DND-41 (cell line): ENCODE measurements at regions not wholly inside any gene's neighbourhood (a gene's known extent, or its start where the extent isn't known, plus 50 kb on each side); places are given as distances from the start of the nearest gene placed in this dataset.

Experiments
- ATAC-seq: fragments of 200-7000 bp; cut with Tn5 transposase; 3 replicates; pipeline ENCODE4 v1.9.1; 2021; ENCODE audit warnings: low read depth; ENCODE audit not compliant: insufficient read depth
- DNase-seq: peaks from one replicate; pipeline ENCODE4 v3.0.0-alpha.2; 2020
- H2AFZ ChIP-seq: 2 replicates; pipeline ENCODE4 v1.6.0; 2012; ENCODE audit warnings: low read depth, low read length
- H3K27ac ChIP-seq: 2 replicates; pipeline ENCODE4 v1.5.1; 2012; ENCODE audit warnings: low read length, inconsistent platforms
- H3K27me3 ChIP-seq: fragments of 200-600 bp; sonication (generic); 2 replicates; pipeline ENCODE4 v1.6.0; 2012; ENCODE audit warnings: low read length, mild to moderate bottlenecking, inconsistent platforms; ENCODE audit not compliant: insufficient read depth, poor library complexity
- H3K36me3 ChIP-seq: 2 replicates; pipeline ENCODE4 v1.5.1; 2012; ENCODE audit warnings: low read length, inconsistent platforms; ENCODE audit not compliant: insufficient read depth
- H3K4me1 ChIP-seq: 2 replicates; pipeline ENCODE4 v1.5.1; 2012; ENCODE audit warnings: mild to moderate bottlenecking, low read length; ENCODE audit not compliant: insufficient read depth
- H3K4me2 ChIP-seq: 2 replicates; pipeline ENCODE4 v1.6.0; 2012; ENCODE audit warnings: mild to moderate bottlenecking, moderate library complexity, low read length, inconsistent platforms; ENCODE audit not compliant: insufficient read depth
- H3K4me3 ChIP-seq, 2 experiments: fragments of 200-600 bp in 1 of 2; shearing (Covaris generic) in 1 of 2; 2 replicates each; pipeline ENCODE4 v1.5.1; 2012 to 2016; ENCODE audit warnings: inconsistent platforms in 2 of 2, low read length in 2 of 2, mild to moderate bottlenecking in 2 of 2, low read depth in 1 of 2, moderate library complexity in 1 of 2
- H3K79me2 ChIP-seq: 2 replicates; pipeline ENCODE4 v1.6.0; 2012; ENCODE audit warnings: low read length, inconsistent platforms; ENCODE audit not compliant: insufficient read depth
- H3K9ac ChIP-seq: 2 replicates; pipeline ENCODE4 v1.6.0; 2012; ENCODE audit warnings: low read depth, mild to moderate bottlenecking, inconsistent platforms, low read length, moderate library complexity
- H3K9me3 ChIP-seq: 2 replicates; pipeline ENCODE4 v1.5.1; 2012; ENCODE audit warnings: low read length, moderate library complexity, mild to moderate bottlenecking, inconsistent platforms; ENCODE audit not compliant: insufficient read depth, severe bottlenecking
- H4K20me1 ChIP-seq: 2 replicates; pipeline ENCODE4 v1.6.0; 2012; ENCODE audit warnings: low read length; ENCODE audit not compliant: insufficient read depth
- CTCF ChIP-seq: IDR thresholded peaks from 2 replicates; pipeline ENCODE4 v1.5.1; 2012; ENCODE audit warnings: borderline replicate concordance, low read length, moderate library complexity, mild to moderate bottlenecking; ENCODE audit not compliant: poor library complexity, severe bottlenecking; ENCODE audit errors: extremely low read depth
- EZH2 ChIP-seq: IDR thresholded peaks from 3 replicates; pipeline ENCODE4 v1.6.1; 2012; ENCODE audit warnings: borderline replicate concordance, low read depth, mild to moderate bottlenecking, moderate library complexity, low read length, inconsistent platforms; ENCODE audit not compliant: severe bottlenecking

DNA sequence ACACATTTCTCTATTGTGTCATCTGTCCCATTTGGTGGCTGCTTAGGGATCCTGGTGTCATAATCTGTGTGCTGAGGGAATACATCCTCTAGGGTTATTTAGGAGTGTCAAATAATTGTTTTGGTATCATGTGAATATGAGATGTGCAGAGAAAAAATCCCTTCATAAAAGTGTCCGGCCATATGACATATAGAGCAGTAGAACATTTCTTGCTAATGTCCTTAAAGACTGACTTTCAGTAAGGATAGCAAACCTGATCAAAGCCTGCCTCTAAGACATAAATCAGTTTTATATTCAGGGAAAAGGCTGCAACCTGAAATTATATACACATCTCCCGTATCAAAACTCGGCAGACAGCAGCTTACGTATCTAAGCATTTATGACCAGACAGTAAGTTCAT lies 211.6 kb downstream of the ADAM29 start:
- no peak for TF ChIP-seq CTCF
- TF ChIP-seq EZH2: no peak
- no peak for ATAC-seq
- H3K9me3 ChIP-seq: no peaks in the 10 kb centered on the region

GRCh38 chr4:175139205-175139604 lies 221.0 kb downstream of the ADAM29 start:
- H3K79me2 ChIP-seq: no peaks in the 10 kb centered on the region
- no peak overlapping the region for H3K9ac ChIP-seq
- no peak for ATAC-seq
- H3K4me2 ChIP-seq: no peak overlapping the region
- no peak overlapping the region for H3K27ac ChIP-seq
- no peaks in the 10 kb centered on the region for H4K20me1 ChIP-seq
- DNase-seq: no peak
- no peaks in the 10 kb centered on the region for H3K9me3 ChIP-seq
- no peak overlapping the region for H2AFZ ChIP-seq
- no peak overlapping the region for H3K4me3 ChIP-seq
- no peak for TF ChIP-seq CTCF
- TF ChIP-seq EZH2: no peak
- no peaks in the 10 kb centered on the region for H3K36me3 ChIP-seq
- H3K4me1 ChIP-seq: no peaks in the 10 kb centered on the region
- H3K27me3 ChIP-seq: no peaks in the 10 kb centered on the region

More for the DNA sequence above, 211.6 kb downstream of the ADAM29 start:
- Histone ChIP-seq H3K27ac (no peak overlapping the region), H3K27me3 (no peaks in the 10 kb centered on the region), H3K4me1 (no peaks in the 10 kb centered on the region), H3K36me3 (no peaks in the 10 kb centered on the region), H3K79me2 (no peaks in the 10 kb centered on the region), H3K9ac (no peak overlapping the region), H3K4me3 (no peak overlapping the region), H3K4me2 (no peak overlapping the region), H2AFZ (no peak overlapping the region), H4K20me1 (no peaks in the 10 kb centered on the region)
- no peak for DNase-seq

GRCh38 chr4:175143116-175143515 lies 225.0 kb downstream of the ADAM29 start:
- H2AFZ ChIP-seq: no peak overlapping the region
- H3K4me2 ChIP-seq: no peak overlapping the region
- H3K79me2 ChIP-seq: no peaks in the 10 kb centered on the region
- no peaks in the 10 kb centered on the region for H4K20me1 ChIP-seq
- no peak for TF ChIP-seq CTCF
- no peak for ATAC-seq
- H3K4me3 ChIP-seq: no peak overlapping the region
- no peak for DNase-seq
- no peaks in the 10 kb centered on the region for H3K4me1 ChIP-seq
- no peaks in the 10 kb centered on the region for H3K27me3 ChIP-seq
- H3K9ac ChIP-seq: no peak overlapping the region
- H3K36me3 ChIP-seq: no peaks in the 10 kb centered on the region
- no peak overlapping the region for H3K27ac ChIP-seq
- no peaks in the 10 kb centered on the region for H3K9me3 ChIP-seq

GRCh38 chr4:175146799-175147198 lies 228.6 kb downstream of the ADAM29 start:
- Histone ChIP-seq H3K4me1 (no peaks in the 10 kb centered on the region), H3K36me3 (no peaks in the 10 kb centered on the region), H3K27ac (no peak overlapping the region), H2AFZ (no peak overlapping the region), H3K79me2 (no peaks in the 10 kb centered on the region), H3K4me3 (no peak overlapping the region), H4K20me1 (no peaks in the 10 kb centered on the region), H3K4me2 (no peak overlapping the region), H3K9me3 (no peaks in the 10 kb centered on the region), H3K27me3 (no peaks in the 10 kb centered on the region), H3K9ac (no peak overlapping the region)
- TF ChIP-seq CTCF (no peak), EZH2 (no peak)
- DNase-seq (no peak), ATAC-seq (no peak)
